Motor neuron (in vitro differentiated cells): ENCODE measurements at regions not wholly inside any gene's neighbourhood (a gene's known extent, or its start where the extent isn't known, plus 50 kb on each side); places are given as distances from the start of the nearest gene placed in this dataset.
"Not testable (repeated sequence)": the region's sequence is repeated elsewhere in the genome, so short reads cannot be mapped to it uniquely, and the experiment has no call there.

Experiments used
- ATAC-seq, 8 experiments: fragments of 200-7000 bp; cut with Tn5 transposase; replicated peaks in 6 of 8; 2 replicates each; pipeline ENCODE4 v1.8.0; 2021; ENCODE audit warnings: mild to moderate bottlenecking in 8 of 8, moderate library complexity in 8 of 8
- H3K27ac ChIP-seq, 2 donors: fragments of 250-450 bp; sonication (Bioruptor Pico); 2 replicates each; pipeline ENCODE4 v1.9.0; 2021; ENCODE audit warnings: antibody characterized with exemption in 2 of 2, mild to moderate bottlenecking in 2 of 2, moderate library complexity in 1 of 2
- H3K4me1 ChIP-seq, 2 donors: fragments of 250-450 bp; sonication (Bioruptor Pico); replicated peaks in 1 of 2; 2 replicates each; pipeline ENCODE4 v1.6.1; 2021; ENCODE audit warnings: antibody characterized with exemption in 2 of 2, mild to moderate bottlenecking in 2 of 2, moderate library complexity in 1 of 2
- H3K4me3 ChIP-seq, 5 donors: fragments of 250-450 bp; sonication (Bioruptor Pico); 2 replicates each; pipeline ENCODE4 v1.9.0; 2021; ENCODE audit warnings: antibody characterized with exemption in 5 of 5, mild to moderate bottlenecking in 5 of 5, moderate library complexity in 4 of 5
- WGBS, 10 experiments: fragments of 450-650 bp; shearing (Covaris generic); methylation state at CpG; one replicate each; pipeline ENCODE4 v1.0.0; 2022; 5-methylcytosine and 5-hydroxymethylcytosine counted together
- in situ Hi-C, 9 experiments: fragments of 400-800 bp; cut with MboI; loops; one replicate each; pipeline ENCODE4 v1.15.0; 2021; ENCODE audit warnings: low sequenced_read_pairs in 9 of 9, low pct_unique_long_range_greater_than_20kb in 2 of 9; ENCODE audit not compliant: unreplicated experiment in 9 of 9

DNA sequence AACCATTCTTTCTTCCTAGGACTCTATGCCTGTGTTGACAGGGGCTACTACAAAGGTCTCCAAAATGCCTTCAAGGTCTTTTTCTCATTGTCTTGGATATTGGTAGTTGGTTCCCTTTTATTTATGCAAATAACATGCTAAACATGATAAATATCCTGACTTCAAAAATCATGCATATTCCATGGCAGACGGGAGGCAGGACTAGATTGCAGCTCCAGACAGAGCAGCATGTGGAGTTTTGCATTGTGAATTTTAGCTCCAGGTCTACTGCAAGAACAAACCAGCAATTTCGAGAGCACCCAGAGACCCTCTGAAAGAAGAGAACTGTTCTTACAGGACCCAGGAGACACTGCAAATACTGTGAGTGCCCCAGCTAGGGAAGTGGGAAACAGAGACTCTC lies 254.9 kb downstream of the RCHY1 start:
- WGBS, 10 experiments = 0 to 83% (median 5%) methylated on average over 1 to 2 of the region's 2 CpGs; no CpG with 5 or more reads in 4 of the 10 experiments
- peak in 2 of 8 experiments; percentile 22 to 51 for ATAC-seq
- Histone ChIP-seq H3K27ac (no peak overlapping the region), H3K4me1 (no peaks in the 10 kb centered on the region), H3K4me3 (no peak overlapping the region)
- in situ Hi-C loops = no loop called here

DNA sequence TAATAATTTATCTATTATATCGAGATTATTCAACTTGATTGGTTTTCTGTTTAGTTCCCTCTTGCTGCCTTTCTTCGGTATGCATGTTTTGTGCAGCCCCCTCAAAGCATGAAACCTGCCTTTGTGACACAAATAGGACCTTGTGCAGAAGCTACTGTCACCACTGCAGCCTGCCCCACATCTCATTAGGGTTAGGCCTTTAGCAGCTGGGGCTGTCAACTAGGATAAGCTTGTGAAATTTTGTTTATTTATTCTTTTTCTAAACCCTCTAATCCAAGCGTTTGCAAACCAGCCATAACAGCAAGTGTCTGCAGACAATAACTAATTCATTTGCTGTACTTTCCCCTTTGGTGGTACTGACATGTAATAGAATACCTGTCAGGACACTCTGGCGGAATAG lies 258.9 kb downstream of the RCHY1 start:
- H3K27ac ChIP-seq = no peak overlapping the region
- ATAC-seq = no peak
- no peaks in the 10 kb centered on the region for H3K4me1 ChIP-seq
- 10 to 100% (median 62%) methylated on average over 1 to 4 of the region's 4 CpGs; no CpG with 5 or more reads in 1 of the 10 experiments for WGBS, 10 experiments
- in situ Hi-C loops = no loop called here
- no peak overlapping the region for H3K4me3 ChIP-seq

DNA sequence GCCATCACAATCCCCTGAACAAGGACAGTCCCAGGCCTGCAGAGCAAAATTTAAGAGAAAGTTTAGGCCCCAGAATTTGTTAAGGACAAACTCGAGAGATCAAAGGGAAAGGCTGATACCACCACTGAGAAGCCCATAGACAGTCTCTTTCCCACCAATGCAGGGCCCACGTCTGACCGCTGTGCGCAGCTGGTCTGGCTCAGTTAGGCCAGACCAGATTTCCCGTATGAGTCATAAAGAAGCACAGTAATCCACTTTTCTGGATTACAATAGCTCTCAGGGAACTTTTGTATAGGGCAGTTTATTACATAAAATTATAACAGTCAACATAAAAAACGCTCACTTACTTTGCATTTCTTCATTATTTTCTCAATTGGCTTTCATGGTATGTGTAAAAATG lies 259.5 kb downstream of the RCHY1 start:
- Histone ChIP-seq H3K4me3 (no peak overlapping the region), H3K4me1 (no peaks in the 10 kb centered on the region), H3K27ac (no peak overlapping the region)
- in situ Hi-C loops = no loop called here
- WGBS, 10 experiments = 0 to 83% (median 17%) methylated on average over 1 to 2 of the region's 6 CpGs; no CpG with 5 or more reads in 3 of the 10 experiments
- ATAC-seq = no peak

DNA sequence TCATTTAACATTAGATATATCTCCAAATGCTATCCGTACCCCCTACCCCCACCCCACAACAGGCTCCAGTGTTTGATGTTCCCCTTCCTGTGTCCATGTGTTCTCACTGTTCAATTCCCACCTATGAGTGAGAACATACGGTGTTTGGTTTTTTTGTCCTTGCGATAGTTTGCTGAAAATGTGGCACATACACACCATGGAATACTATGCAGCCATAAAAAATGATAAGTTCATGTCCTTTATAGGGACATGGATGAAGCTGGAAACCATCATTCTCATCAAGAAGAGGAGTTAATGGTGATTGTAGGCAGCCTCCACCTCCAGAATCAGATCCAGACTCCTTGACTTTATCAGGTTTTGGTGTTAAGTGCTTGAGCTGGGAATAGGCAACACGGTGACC lies 261.1 kb downstream of the RCHY1 start:
- ATAC-seq, H3K4me1 ChIP-seq: not testable (repeated sequence)
- 0 to 100% (median 81%) methylated on average over 1 to 3 of the region's 4 CpGs; no CpG with 5 or more reads in 2 of the 10 experiments for WGBS, 10 experiments

DNA sequence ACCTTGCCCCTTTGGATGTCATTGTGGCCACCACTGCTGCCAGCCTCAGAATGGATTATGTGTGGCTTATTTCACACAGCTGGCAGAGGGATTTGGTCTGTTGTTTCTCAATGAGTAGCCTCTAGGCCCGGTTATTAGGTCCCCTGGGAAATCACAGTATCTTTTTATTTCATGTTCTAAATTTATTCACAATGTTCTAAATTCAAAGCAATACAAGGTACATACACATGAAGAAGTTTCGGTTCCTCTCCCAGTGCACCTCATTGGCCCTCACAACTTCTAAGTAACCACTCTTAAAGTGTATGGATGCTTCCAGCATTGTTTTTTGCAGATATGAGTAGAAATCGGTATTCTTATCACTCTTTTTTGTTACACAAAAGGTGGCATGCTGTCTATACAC lies 262.7 kb downstream of the RCHY1 start:
- no peaks in the 10 kb centered on the region for H3K4me1 ChIP-seq
- no peak overlapping the region for H3K4me3 ChIP-seq
- ATAC-seq = no peak
- in situ Hi-C loops = no loop called here
- WGBS, 10 experiments = 0 to 100% (median 73%) methylated on average over 1 to 3 of the region's 3 CpGs; no CpG with 5 or more reads in 2 of the 10 experiments
- no peak overlapping the region for H3K27ac ChIP-seq

More for the DNA sequence above, 261.1 kb downstream of the RCHY1 start:
- H3K27ac ChIP-seq, H3K4me3 ChIP-seq, in situ Hi-C loops: not testable (repeated sequence)

DNA sequence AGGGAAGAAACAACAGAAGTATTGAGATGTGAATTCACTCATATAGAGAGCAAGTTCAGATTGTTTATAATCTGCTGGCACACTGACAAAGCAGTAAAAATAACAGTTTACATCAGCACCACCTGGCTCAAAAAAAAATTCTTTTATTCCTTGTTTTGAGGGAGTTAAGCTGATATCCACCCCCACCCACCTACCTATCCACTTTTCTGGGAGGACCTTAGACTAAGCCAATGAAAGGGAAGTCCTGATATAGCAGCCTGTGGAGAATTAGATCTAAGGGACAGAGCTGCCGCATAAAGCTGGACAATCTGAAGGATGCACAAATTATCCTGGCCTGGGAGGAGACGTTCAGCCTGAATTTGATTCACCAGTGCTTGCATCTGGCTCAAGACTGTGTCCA lies 264.5 kb downstream of the RCHY1 start:
- Histone ChIP-seq H3K4me1 (no peaks in the 10 kb centered on the region), H3K27ac (no peak overlapping the region), H3K4me3 (no peak overlapping the region)
- in situ Hi-C loops = no loop called here
- WGBS, 10 experiments = 50 to 90% (median 71%) methylated on average over 1 to 2 of the region's 2 CpGs; no CpG with 5 or more reads in 3 of the 10 experiments
- ATAC-seq = no peak

DNA sequence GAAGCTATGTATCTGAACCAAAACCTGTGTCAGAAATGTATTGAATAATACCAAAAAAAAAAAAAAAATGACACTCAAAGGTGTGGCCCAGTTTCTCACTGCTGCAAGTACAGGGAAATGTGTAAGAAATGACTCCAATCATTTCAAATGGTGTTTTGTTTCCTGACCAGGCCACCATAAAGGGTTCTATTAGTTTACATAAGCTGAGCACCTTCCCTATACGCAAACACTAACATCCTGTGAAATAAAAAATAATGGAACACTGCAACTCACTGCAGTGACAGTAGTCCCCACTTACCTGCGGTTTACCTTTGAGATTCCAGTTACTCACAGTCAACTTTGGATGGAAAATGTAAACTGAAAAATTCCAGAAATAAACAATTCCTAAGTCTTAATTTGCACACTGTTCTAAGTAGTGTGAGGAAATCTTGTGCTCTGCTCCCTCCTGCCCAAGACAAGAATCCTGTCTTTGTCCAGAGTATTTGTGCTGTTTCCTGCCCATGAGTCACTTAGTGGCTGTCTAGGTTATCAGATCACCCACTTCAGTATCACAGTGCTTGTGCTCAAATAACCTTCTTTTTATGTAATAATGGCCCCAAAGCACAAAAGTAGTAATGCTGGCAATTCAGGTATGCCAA lies 265.3 kb downstream of the RCHY1 start:
- no peak overlapping the region for H3K27ac ChIP-seq
- in situ Hi-C loops = no loop called here
- H3K4me1 ChIP-seq = no peaks in the 10 kb centered on the region
- WGBS, 10 experiments = 0 to 100% (median 50%) methylated on average over 1 to 2 of the region's 2 CpGs; no CpG with 5 or more reads in 1 of the 10 experiments
- peak in 1 of 8 experiments; percentile 22 for ATAC-seq
- H3K4me3 ChIP-seq = no peak overlapping the region

DNA sequence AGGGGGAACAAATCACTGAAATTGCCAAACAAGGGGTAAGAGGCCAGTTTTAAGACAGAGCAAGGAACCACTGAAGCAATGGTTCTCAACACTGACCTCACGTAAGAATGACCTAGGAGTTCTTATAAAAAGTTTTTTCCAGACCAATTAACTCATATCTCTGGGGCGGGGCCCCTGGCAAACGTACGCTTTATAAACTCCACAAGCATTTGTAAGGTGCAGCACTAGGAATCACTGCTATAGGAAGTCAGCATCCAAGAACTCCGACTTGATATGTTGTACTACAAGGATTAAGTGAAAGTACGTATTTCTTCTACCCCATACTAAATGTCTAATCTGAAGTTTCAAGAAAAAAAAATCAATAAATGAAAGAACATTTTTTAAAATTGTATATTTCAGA lies 269.9 kb downstream of the RCHY1 start:
- Histone ChIP-seq H3K4me1 (no peaks in the 10 kb centered on the region), H3K27ac (no peak overlapping the region), H3K4me3 (no peak overlapping the region)
- no peak for ATAC-seq
- in situ Hi-C loops = no loop called here
- 15 to 100% (median 89%) methylated on average over 1 to 6 of the region's 6 CpGs for WGBS, 10 experiments

DNA sequence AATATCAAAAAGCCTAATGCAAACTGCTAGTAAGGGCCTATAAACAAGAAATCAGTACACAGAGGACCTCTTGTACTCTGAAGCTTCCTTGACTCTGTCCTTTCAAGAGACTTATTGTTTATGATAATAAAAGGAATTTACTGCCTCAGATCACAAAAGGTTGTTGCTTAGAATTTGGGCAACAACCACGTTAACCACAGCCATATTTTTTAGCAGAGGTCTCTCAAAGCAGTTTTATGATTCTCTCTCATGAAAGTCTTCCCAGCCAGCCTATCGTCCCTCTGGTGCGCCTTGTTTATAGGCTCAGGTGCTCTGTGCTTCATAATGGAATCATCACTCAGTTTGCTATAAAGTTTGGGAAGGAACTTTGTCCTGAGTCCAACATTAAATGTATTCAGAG lies 270.6 kb downstream of the RCHY1 start:
- H3K27ac ChIP-seq = no peak overlapping the region
- 0 to 55% (median 14%) methylated on average over 1 to 3 of the region's 3 CpGs; no CpG with 5 or more reads in 2 of the 10 experiments for WGBS, 10 experiments
- no peak for ATAC-seq
- no peak overlapping the region for H3K4me3 ChIP-seq
- in situ Hi-C loops = no loop called here
- H3K4me1 ChIP-seq = no peaks in the 10 kb centered on the region

DNA sequence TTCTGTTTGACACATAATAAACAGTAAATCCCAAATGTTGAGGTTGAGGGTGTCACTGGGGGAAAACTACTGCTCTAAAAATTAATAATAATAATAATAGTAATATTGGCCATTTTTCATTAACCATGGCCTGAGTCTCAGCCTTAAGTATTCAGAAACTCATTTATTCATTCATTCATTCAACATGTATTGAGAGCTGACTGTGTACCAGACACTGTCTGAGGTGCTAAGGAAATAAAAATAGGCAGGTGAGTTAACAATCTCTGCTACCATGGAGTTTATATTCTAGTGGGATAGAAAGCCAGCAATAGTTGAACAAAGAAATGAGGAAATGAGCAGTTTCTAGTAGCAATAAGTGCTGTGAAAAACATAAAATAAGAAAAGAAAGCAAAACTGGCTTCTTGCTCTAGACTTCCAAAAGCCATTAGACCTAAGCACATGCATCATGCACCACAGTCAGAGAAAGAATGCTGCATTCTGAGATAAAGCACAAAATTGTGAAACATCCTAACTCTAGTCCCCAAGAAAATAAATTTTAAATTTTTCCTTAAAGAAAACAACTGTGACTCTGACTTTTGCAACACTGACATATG lies 278.7 kb downstream of the RCHY1 start:
- no peak for ATAC-seq
- Histone ChIP-seq H3K4me1 (no peaks in the 10 kb centered on the region), H3K27ac (no peak overlapping the region), H3K4me3 (no peak overlapping the region)
- in situ Hi-C loops = no loop called here

DNA sequence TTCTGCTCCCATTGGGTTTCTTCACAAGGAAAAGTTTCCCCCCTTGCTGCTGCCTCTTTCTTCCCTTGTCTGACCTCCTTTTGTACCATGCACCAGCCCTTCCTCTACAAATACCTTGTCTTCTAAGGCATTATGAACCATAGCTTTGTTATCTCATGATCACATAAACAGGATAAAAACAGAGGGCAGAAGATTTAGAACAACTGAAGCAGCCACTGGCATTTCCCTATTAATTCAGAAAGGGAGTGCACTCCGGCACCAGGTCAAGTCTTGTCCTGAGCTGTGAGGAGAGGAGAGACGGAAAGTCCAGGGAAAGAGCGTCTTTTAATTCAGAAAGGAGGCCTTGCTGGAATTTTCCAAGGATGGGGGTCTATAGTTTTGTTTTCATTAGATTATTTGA lies 281.7 kb downstream of the RCHY1 start:
- no peak for ATAC-seq
- 0 to 62% (median 0%) methylated on average over 1 to 3 of the region's 3 CpGs; no CpG with 5 or more reads in 2 of the 10 experiments for WGBS, 10 experiments
- no peaks in the 10 kb centered on the region for H3K4me1 ChIP-seq
- H3K4me3 ChIP-seq = no peak overlapping the region
- H3K27ac ChIP-seq = no peak overlapping the region
- in situ Hi-C loops = no loop called here

DNA sequence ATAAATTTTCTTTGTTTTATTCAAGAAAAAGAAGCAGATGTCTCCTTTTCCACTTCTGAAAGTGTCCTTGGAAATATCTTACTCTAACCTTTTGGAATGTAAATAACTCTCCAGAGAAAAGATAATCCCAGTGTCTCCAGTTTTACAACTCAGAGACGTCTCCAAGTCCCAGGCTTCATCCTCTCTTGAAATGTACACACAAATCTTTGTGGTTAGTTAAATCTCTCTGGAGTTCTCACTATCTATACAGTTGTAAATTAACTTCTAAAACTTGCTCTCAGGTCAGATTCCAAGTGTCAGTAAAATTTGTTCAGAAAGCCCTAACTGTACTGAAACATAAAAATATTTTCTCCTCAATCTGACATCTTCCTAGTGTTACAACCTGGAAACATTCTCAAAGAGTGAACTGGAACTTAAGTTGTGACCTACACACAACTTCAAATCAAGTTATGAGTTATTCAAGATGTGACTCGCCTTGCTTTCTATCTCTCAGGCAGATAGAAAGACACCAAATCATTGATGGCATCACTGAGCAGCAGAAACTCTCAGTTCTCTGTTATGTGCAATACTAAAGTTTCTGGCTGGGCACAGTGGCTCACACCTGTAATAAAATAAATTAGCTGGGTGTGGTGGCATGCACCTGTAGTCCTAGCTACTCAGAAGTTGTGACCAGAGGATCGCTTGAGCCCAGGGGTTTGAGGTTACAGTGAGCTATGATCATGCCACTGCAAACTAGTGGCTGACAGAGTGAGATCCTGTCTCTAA lies 284.2 kb downstream of the RCHY1 start:
- in situ Hi-C loops = no loop called here
- Histone ChIP-seq H3K4me1 (no peaks in the 10 kb centered on the region), H3K4me3 (no peak overlapping the region), H3K27ac (no peak overlapping the region)
- ATAC-seq = no peak
- 0 to 100% (median 62%) methylated on average over 1 to 3 of the region's 3 CpGs; no CpG with 5 or more reads in 2 of the 10 experiments for WGBS, 10 experiments

DNA sequence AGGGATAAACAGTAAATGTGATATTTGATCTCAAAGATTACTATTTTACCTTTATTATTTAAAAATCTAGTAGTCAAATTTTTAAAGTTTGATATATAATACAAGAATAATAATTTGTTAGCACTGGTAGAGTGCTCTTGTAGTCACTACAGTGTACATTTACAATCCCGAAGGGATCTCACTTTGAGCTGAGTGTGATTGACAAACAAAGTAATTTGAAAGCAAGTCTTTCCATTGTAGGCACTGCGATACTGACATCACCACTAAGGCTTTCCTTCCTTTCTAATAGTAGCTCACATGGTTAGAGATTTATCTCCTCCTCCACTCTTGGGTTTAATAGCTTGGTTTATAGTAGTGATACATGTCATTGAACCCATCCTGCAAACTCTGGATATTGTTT lies 280.6 kb downstream of the PARM1 start:
- no peak overlapping the region for H3K4me3 ChIP-seq
- in situ Hi-C loops = no loop called here
- no peaks in the 10 kb centered on the region for H3K4me1 ChIP-seq
- no peak for ATAC-seq
- 0 to 94% (median 74%) methylated on average over 1 to 2 of the region's 2 CpGs; no CpG with 5 or more reads in 2 of the 10 experiments for WGBS, 10 experiments
- no peak overlapping the region for H3K27ac ChIP-seq
